ENCODE measurements at regions not wholly inside any gene's neighbourhood (a gene's known extent, or its start where the extent isn't known, plus 50 kb on each side); places are given as distances from the start of the nearest gene placed in this dataset.

DNA sequence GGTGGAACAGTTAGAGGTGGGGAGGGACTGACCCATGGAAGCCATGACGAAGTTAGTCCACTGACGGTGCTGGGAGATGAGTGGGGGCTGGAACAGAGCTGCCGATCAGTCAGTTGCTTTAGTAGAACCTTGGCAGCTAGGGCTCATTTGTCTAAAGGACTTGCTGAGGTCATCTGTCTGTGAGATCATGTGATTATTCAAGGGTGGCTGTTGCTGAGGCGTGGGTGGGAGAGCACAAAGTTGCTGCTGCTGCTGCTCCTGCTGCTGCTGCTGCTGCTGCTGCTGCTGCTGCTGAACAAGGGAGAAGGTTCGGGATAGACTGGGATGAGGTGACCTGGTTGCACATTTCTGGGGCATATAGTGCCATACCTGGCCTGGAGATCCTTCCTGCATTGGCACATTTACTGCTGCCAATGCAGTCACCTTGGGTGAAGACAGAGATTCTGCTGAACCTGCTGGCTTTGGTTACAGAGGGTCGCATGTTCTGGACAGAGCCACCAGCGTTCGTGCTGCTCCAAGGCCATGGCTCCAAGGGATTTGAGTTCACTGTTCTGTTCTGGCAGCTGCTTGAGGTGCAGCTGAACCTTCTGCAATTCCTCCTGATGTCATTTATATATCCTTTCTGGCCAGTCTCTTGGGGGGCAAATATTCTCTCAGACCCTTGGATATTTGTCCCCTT is 840.5 kb downstream of the HACE1 start:
- no peak for DNase-seq

DNA sequence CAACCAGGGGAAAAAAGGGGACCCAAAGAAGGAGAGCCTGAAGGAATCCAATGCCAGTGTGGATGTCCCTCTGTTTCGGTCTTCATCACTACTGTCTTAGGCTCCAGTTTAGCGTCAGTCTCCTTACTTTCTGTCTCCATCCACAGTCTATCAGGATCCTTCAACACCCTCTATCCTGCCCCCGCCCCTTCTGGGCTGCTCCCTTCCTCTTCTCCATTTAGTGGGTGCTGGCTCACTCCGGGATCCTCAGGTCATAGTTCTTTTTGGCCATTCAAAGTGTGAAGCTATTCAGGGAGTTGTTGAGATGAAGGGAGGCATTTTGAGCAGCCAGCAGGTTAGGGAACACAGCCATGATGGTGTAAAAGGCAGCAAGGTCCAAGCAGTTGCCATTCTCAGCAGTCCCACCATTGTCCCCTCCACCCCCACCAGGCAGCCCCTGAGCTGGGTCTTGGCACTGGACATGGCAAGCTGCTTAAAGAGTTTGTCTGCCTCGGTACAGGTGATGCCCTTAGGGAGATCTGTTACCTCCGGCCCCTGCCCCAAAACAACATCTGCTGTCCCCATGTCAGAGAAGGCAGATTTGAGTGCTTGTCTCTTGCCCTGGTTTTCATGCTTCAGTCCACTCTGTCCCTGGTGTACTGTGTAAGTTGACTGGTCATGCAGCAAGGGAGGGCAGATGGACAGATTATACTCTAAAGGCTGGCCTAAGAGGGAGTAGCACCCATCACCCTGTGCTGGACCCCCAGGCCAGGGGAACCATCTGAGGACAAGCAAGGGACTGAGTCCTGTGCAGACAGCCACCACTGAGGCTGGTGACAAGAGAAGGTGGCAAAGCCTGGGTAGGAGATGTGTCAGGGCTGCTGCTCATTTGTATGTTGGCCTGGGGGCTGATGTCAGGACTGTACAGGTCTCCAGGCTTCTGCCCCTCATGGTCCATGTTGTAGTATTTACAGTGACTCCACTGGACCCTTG is 842.0 kb downstream of the HACE1 start:
- no peak for DNase-seq

DNA sequence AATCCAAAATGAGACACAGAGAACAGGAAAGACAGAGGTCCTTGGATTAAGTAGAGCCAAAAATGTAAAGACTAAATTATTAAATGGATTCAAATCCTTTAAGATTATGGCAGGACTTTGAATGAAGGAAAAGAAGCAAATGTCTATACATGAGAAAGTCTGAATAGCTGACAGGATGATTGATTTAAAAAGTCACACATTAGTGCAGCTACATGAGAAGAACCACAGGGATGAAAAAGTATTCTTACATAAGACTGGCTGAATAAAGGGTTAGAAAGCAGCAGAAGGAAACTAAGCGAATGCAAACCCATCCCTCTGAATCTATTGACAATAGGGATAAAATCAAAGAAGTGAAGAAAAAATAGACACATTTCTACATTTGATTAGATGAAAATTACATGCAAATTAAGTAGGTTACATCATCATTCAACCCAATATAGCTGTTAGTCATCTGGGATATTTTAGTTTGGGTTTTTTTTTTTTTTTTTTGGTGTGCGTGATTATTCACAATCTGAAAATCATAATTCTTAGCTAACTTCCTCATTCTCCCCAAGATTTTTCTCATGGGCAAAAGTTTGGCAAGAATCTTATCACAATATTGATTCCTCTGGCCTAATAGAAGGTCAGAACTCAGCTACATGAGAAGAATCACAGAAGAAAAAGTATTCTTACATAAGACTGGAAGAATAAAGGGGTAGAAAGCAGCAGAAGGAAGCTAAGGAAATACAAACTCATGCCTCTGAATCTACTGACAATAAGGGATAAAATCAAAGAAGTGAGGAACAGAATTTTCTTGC is 845.4 kb downstream of the HACE1 start:
- no peak for DNase-seq

DNA sequence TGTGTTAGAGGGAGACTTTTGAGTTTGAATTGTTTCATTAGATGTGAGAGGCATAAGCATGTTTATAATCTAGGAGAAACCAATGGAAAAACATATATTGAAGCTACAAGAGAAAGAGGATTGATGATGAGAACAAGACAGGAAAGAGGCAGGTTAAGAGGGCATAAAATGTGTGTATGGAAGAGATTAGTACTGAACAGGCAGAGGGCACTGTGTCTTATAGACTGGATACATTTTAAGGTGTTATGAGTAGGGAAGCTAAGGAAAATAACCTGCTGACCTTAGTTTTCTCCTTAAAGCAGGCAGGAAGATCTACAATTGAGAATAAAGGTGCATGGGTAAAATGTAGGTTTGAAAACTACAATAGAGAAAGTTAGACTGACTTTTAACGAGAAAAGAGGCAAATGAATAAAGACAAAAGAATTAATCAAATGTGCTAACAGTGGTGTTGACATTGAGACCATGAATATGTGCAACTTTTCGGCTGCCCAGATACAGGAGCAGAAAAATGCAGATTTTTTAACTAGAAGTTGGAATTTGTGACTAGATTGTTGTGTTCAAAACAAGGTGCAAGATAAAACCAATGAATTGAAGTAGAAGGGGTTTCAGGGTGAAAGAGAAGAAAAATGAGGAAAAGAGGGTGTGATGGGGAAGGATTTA is 846.3 kb downstream of the HACE1 start:
- DNase-seq, result no peak

DNA sequence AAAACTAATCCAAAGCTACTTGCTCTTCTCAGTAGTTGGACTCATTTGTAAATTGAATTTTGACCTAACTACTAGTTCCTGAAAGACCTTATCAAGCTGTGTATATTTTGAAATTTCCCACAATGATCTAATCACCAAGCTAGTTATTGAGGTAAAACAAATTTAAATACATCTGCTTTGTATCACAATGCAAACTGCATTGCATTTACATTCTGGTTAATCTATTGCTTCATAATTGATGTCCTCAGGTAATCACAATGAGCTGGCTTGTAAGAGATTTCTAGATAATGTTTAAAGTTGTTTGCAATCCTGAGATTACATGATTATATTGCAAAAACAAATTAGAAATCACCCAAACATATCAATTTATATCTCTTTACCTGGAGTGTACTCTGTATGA is 848.8 kb downstream of the HACE1 start:
- DNase-seq, result no peak

DNA sequence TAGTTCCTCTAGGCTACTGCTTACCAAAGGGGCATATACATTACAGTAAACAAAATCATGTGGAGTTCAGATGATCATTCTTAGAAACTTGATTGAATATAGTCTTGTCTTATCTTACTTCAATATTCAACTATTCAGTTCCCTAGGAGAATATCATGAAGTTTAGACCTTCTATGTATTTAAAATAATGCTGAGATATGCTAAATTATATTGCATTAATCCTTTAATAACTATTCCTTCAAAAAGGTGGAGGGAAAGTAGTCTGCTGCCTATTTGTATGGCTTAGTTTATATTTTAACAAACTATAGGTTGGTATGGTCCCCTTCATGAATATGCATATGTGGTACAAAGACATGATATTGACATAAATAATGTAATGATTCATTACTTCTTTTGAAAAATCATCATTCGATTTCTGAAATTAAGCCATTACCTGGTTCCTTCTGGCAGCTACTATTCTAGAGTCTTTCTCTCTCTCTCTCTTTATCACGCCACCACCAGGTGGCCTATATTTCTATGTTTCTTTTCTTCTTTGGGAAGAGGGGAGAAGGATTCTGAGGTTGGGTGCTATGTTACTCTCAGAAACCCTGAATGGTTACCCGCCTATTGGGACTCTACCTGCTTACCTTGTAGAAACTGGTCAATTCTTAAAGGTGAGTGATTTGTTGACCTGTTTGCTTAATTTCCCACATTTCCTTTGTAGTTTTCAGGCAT is 855.8 kb downstream of the HACE1 start:
- DNase-seq, result no peak

DNA sequence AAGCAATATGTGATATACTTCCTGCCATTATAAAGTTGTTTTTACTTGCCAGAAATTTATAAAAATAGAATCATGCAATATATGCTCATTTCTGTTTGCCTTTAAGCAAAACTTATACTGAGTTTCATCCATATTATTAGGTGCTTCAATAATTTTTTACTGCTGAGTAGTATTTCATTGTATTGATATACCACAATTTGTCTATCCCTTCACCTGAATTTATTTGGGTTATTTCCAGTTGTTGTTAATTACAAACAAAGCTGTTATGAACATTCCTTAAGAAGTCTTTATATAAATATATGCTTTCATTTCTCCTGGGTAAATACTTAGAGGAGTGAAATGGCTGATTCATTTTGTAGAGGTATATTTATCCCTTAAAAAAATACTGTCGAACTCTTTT is 864.1 kb downstream of the HACE1 start:
- no peak for DNase-seq

DNA sequence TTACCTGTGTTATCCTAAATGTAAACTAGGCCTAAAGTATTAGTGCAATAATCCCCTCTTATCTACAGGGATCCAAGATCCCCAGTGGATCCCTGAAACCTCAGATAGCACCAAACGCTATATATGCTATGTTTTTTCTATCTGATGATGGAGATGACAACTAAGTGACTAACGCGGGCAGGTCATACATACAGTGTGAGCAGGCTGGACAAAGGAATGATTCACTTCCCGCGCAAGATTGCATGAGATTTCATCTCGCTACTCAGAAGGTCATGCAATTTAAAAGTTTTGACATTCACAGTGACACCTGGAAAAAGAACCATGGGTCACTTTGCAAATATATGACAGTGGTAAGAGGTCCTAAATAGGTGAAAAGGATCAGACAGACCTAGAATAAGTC is 875.9 kb downstream of the HACE1 start:
- DNase-seq, result no peak

DNA sequence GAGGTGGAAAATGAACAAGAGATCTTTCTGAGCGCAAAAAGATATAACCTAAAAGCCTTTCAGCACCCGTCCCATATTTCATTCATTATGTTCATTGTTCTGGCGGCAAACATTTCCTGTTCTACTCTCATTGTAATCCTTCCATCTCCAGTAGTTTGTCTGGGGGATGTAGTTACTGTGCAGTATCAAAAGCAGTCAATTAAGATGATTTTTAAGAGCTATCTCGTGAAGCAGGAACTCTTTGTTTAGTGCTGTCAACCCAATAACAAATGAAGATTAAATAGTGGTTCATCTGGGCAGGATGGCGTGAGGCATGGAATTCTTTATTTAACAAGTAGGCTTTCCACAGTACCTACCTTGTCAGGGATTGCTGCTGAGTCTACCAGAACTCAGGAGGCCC is 876.7 kb downstream of the HACE1 start:
- no peak for DNase-seq

DNA sequence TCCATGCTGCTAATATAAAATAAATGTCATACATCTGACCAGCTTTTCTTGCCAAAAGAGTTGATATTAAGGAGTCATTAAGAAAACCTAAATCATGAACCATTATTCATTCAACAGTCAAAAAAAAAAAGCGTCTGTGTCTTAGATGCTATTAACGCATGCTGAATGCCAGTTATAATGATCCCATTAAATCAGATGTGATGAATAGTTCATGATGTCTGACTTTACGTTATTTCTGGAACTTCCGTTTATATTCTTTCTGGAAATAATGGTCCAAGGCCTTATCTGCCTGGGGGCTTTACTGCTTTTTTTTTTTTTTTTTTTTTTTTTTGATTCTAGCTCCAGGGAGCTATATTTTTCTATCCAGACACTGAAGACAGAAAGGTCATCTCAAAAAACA is 877.1 kb downstream of the HACE1 start:
- DNase-seq, result no peak

DNA sequence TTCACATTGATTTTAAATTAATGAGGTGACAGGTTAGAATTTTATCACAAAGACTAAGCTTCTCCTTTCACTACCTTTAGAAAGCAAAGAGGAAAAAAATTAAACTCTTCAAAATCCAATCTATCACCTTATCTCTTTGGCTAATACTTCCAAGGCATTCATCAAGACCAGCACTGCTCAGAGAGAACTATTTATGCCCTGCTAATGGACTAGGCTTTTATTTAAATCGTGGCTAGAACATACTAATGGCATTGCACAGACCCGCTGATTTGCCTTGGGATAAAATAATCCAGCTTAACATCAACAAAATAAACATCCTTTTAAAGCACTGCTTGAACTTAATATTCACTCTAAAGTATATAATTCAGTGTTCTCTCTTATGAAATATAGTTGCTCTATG is 880.4 kb downstream of the HACE1 start:
- no peak for DNase-seq

DNA sequence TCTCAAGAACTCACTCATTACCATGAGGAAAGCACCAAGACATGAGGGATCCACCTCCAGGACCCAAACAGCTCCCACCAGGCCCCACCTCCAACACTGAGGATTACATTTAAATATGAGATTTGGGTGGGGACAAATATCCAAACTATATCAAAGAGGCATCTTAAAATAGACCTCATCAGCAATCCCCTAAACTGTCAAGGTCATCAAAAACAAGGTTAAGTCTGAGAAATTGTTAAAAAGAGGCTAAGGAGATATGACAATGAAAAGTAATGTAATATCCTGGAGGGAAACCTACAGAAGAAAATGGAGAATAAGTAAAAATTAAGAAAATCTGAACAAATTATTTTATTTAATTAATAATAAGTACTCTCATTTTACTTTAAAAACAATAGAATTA is 922.3 kb downstream of the HACE1 start:
- no peak for DNase-seq

DNA sequence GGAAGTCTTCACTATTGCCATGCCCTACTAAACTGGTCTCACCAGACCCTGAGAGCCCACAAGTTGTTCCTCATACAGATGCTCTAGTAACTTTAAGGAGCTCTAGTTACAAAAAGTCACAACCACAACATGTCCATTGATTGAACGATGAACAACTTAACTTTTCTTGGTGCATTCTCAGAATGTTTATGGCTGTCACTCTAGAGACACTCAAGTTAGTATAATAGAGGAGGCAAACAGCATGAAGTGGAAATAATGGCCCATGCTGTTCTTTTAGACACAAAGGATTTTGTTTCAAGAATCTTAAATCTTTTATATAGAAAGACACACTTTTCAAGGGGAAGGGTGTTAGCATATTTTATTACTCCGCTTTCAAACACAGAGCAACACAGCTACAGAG is 934.4 kb downstream of the HACE1 start:
- no peak for DNase-seq

DNA sequence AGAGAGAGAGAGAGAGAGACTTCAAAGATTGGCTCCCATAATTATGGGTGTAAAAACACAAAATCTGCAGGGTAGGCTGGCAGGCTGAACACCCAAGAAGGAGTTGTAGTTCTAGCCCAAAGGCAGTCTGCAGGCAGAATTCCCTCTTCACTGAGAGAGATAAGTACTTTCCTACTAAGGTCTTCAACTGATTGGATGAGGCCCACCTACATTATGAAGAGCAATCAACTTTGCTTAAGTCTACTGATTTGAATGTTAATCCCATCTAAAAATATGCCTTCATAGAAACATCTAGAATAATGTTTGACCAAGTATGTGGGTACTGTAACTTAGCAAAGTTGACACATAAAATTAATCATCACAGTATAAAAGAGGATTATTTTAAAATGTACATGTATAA is 949.7 kb downstream of the HACE1 start:
- DNase-seq, result no peak

DNA sequence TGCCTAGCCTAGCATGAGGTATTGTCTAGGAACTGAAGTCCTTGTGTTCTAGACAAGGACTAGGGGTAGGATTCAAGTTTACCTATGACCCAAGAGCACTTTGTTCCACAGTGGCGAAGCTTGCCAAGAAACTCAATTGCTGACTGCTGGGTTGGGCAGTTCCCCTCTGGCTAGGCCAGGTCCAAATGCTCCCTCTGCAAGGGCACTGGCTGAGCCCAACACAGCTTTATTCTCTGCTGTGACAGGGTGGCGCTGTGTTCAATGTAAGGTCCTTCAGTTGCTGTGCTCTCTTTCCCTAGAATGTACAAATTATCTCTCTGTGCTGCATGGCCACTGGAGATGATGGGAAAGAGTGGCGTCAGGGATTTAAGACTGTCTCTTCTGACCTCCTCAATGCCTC is 950.8 kb downstream of the HACE1 start:
- no peak for DNase-seq

DNA sequence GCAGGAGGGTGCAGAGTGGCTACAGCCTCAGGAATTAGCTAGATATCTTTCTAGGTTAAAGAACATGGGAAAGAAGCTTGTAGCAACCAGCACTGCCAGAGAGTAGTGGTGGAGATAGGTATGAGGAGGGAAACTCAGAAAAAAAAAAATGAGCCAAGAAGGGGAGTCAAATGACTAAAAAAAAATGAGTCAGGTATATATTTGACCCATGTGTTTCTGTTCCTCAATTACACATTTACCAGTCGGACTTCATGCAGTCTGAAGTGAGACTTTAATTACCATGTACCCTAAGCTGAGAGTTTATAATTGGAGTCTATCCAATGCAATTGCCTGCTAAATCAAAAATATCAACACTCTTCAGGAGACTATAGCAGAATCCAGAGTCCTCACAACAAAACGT is 964.6 kb downstream of the HACE1 start:
- no peak for DNase-seq

DNA sequence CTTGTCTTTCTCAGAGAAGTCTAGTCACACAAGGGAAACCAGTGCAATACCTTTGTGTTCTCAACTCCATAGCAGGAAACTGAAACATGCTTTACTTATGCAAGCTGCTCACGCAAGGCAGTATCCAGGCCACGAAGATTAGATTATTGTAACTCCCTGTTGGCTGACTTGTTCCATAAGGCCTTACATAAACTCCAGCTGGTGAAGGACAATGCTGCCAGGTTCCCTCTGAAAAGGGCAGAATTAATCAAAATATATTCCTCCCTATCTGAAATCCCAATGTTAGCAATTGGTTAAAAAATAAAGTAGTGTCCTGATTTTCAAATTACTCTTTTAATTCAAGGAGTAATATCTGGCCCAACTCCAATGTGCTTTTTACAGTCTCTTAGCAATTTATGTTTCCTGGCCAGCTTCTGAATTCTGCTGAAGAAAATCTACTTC is 966.6 kb downstream of the HACE1 start:
- DNase-seq, result no peak

DNA sequence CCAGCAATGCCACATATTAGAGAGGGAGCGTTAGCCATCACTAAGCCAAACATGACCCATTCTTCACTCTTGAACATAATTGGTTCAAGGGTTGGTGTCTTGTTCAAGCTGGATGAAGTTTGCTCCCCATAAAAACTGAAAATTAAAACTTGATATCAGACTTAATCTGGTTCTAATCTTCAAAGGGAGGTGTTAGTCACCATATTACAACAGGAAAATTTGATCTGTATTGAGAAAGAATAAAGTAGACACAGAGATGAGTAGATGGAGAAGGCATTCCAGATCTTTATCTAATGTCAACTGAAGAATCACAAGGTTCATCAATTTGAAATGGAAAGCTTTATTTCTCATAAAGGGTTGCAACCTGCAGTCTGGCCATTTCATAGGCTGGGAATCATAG is 972.8 kb downstream of the HACE1 start:
- DNase-seq, result no peak

DNA sequence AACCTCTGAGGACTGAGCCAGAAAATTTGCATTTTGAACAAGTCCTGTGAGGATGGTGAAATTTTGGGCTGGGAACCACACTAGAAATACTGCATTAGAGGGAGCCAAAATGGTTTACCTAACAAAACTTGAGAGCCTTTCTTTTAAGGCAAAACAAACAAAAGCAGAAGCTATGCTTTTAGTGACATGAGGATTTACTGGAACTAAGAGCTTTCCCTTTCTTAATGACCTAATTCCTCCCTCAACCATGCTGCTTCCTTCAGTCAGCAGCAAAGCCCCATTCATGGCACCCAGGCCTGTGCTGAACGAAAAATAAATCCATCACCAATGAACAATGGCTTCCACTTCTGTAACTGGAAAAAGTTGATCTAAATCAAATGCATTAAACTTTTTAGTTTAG is 974.3 kb downstream of the HACE1 start:
- DNase-seq, result no peak

DNA sequence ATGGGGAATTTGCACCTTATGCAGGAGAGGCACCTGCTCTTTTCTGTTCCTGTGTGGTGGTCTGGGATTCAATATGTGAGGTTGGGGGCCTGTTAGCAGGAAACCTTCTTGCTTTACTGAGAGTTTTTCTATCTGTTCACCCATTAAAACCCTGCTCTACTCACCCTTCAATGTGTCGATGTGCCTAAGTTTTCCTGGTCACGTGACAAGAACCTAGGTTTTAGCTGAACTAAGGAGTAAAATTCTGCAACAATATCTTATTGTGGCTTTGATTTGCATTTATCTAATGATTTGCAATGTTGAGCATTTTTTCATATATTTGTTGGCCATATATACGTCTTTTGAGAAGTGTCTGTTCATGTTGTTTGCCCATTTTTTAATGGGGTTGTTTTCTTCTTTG is 979.9 kb downstream of the HACE1 start:
- DNase-seq, result no peak

DNA sequence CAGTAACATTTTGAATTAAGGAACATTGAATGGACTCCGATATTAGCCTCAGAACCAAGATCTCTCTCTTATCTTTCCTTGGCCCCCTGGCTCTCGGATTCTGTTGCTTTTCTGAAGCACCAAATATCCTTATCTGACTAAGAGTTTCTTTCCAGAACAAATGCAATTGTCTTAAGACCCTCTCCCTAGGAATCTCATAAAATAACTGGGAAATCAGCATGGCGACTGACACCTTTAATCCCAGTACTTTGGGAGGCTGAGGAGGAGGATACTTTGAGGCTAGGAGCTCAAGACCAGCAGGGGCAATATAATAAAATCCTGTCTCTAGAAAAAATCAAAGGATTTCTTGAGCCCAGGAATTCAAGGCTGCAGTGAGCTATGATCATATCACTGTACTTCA is 984.5 kb downstream of the HACE1 start:
- no peak for DNase-seq

DNA sequence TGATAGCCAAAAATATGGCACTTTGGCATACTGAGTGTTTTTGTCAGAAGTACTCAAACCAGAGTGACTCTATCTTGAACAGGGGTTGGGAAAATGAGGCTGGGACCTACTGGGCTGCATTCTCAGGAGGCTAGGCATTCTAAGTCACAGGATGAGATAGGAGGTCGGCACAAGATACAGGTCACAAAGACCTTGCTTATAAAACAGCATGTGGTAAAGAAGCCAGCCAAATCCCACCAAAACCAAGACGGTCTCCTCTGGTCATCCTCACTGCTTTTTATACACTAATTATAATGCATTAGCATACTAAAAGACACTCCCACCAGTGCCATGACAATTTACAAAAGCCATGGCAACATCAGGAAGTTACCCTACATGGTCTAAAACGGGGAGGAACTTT is 985.1 kb downstream of the HACE1 start:
- no peak for DNase-seq
